ENCODE measurements at regions not wholly inside any gene's neighbourhood (a gene's known extent, or its start where the extent isn't known, plus 50 kb on each side); places are given as distances from the start of the nearest gene placed in this dataset.

DNA sequence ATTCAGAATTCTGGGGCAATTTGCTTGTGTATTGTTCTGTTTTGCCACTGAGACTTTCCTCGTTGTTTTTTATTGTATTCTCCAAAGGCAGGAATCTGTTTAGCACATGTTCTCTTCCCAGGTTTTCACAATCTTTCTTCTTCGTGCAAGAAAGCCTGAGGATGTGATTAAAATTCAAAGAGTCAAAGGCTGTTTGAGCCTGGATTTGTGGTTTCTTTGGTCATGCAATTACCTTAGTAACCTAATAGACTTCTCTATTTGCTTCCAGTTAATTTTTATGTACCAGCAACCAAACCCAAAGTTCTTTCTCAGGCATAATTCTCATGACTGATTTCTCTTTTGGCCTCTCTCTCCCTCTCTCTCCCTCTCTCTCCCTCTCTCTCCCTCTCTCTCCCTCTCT is 1420.1 kb upstream of the TENM3 start:
- TF ChIP-seq POLR2A (IDR thresholded peaks at IDR 0.05) (no peak), CTCF (IDR thresholded peaks at IDR 0.05) (no peak)
